ENCODE measurements at regions not wholly inside any gene's neighbourhood (a gene's known extent, or its start where the extent isn't known, plus 50 kb on each side); places are given as distances from the start of the nearest gene placed in this dataset.

GRCh38 chr6:129911732-129912131, 50.6 kb upstream of the TMEM244 start:
- no peak for DNase-seq (ENCODE audit: low read depth)
- H3K4me3 ChIP-seq (ENCODE audit: low read depth, low read length) = no peak overlapping the region
- TF ChIP-seq, protein P1, sequence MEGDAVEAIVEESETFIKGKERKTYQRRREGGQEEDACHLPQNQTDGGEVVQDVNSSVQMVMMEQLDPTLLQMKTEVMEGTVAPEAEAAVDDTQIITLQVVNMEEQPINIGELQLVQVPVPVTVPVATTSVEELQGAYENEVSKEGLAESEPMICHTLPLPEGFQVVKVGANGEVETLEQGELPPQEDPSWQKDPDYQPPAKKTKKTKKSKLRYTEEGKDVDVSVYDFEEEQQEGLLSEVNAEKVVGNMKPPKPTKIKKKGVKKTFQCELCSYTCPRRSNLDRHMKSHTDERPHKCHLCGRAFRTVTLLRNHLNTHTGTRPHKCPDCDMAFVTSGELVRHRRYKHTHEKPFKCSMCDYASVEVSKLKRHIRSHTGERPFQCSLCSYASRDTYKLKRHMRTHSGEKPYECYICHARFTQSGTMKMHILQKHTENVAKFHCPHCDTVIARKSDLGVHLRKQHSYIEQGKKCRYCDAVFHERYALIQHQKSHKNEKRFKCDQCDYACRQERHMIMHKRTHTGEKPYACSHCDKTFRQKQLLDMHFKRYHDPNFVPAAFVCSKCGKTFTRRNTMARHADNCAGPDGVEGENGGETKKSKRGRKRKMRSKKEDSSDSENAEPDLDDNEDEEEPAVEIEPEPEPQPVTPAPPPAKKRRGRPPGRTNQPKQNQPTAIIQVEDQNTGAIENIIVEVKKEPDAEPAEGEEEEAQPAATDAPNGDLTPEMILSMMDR (IDR thresholded peaks at IDR 0.05; ENCODE audit: low read depth, low read length, missing control alignments) = no peak
